ENCODE measurements at regions not wholly inside any gene's neighbourhood (a gene's known extent, or its start where the extent isn't known, plus 50 kb on each side); places are given as distances from the start of the nearest gene placed in this dataset.

- TF ChIP-seq CTCF (IDR thresholded peaks at IDR 0.05) = no peak
- TF ChIP-seq POLR2A (IDR thresholded peaks at IDR 0.05) = no peak
- DNase-seq = no peak
- Histone ChIP-seq H3K27me3 (no peaks in the 10 kb centered on the region), H3K4me1 (no peaks in the 10 kb centered on the region), H3K27ac (no peak overlapping the region), H3K36me3 (no peaks in the 10 kb centered on the region), H3K4me3 (no peak overlapping the region), H3K9me3 (no peaks in the 10 kb centered on the region)
- WGBS (ENCODE audit: insufficient coverage, low coverage, low lambda C conversion rate, missing lambda C conversion rate) = 80% methylated on average over 16 of the region's 16 CpGs
- intact Hi-C loops (cut with DNase I) = no loop called here
- no peak for ATAC-seq
Measured at GRCh38 chr7:72476608-72477305, 64.6 kb upstream of the CALN1 start.

- intact Hi-C loops (cut with DNase I) = no loop called here
- Histone ChIP-seq H3K4me1 (no peaks in the 10 kb centered on the region), H3K27me3 (no peaks in the 10 kb centered on the region), H3K4me3 (no peak overlapping the region), H3K36me3 (no peaks in the 10 kb centered on the region), H3K27ac (no peak overlapping the region), H3K9me3 (no peaks in the 10 kb centered on the region)
- DNase-seq (peak in 1 of 3 donors; percentile 37), ATAC-seq (no peak)
- WGBS (ENCODE audit: insufficient coverage, low coverage, low lambda C conversion rate, missing lambda C conversion rate) = 57% methylated on average over 1 of the region's 9 CpGs
- TF ChIP-seq CTCF (IDR thresholded peaks at IDR 0.05) = no peak
- no peak for TF ChIP-seq POLR2A (IDR thresholded peaks at IDR 0.05)
Measured at GRCh38 chr7:72467237-72467636, 55.1 kb upstream of the CALN1 start.

DNA sequence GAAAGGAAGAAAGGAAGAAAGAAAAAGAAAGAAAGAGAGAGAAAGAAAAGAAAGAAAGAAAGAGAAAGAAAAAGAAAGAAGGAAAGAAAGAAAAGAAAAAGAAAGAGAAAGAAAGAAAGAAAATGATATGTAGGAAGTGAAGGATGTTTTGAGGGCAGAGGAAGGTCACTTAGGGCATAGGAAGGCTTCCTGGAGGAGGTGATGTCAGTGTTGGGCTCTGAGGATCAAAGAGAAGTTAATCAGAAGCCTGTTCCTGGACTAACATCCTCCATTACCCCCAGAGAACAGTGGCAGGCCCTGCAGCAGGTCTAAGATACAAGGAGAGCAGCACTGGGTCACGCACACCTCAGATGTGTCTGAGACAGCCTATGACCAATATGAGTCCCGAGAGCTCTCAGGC, 54.7 kb upstream of the CALN1 start:
- 80% methylated on average over 1 of the region's 2 CpGs for WGBS (ENCODE audit: insufficient coverage, low coverage, low lambda C conversion rate, missing lambda C conversion rate)
- Histone ChIP-seq H3K4me3 (no peak overlapping the region), H3K36me3 (no peaks in the 10 kb centered on the region), H3K9me3 (no peaks in the 10 kb centered on the region), H3K27me3 (no peaks in the 10 kb centered on the region), H3K4me1 (no peaks in the 10 kb centered on the region), H3K27ac (no peak overlapping the region)
- DNase-seq (no peak), ATAC-seq (no peak)
- intact Hi-C loops (cut with DNase I) = no loop called here
- no peak for TF ChIP-seq CTCF (IDR thresholded peaks at IDR 0.05)
- no peak for TF ChIP-seq POLR2A (IDR thresholded peaks at IDR 0.05)

DNA sequence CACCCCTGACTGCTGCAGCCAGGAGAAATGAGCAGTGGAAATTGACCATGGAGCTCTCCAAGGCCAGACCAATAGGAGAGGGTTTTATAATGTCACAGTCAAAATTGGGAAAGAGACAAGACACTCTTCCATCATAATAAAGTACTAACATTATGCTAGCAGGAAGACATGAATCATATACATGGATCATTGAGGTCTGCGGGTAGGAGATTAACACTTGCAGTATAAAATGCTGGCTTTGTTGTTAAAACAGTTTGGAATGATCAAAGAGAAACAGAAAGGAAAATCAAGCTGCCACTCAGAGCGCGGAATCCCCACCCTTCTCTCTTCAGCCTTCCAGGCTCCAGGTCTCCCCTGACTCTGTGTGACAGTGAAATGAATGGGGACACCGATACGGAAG, 53.4 kb upstream of the CALN1 start:
- no peak overlapping the region for H3K4me3 ChIP-seq
- no peak for DNase-seq
- H3K4me1 ChIP-seq = no peaks in the 10 kb centered on the region
- no peak for TF ChIP-seq POLR2A (IDR thresholded peaks at IDR 0.05)
- no peak for TF ChIP-seq CTCF (IDR thresholded peaks at IDR 0.05)
- no peaks in the 10 kb centered on the region for H3K27me3 ChIP-seq
- H3K9me3 ChIP-seq = no peaks in the 10 kb centered on the region
- no peaks in the 10 kb centered on the region for H3K36me3 ChIP-seq
- intact Hi-C loops (cut with DNase I) = no loop called here
- H3K27ac ChIP-seq = no peak overlapping the region
- no peak for ATAC-seq
- WGBS (ENCODE audit: insufficient coverage, low coverage, low lambda C conversion rate, missing lambda C conversion rate) = 71% methylated on average over 5 of the region's 5 CpGs

Measured in right lobe of liver (tissue), 6 donors.